NCI-H69 (cell line): ENCODE measurements at regions not wholly inside any gene's neighbourhood (a gene's known extent, or its start where the extent isn't known, plus 50 kb on each side); places are given as distances from the start of the nearest gene placed in this dataset.
"Not testable (repeated sequence)": the region's sequence is repeated elsewhere in the genome, so short reads cannot be mapped to it uniquely, and the experiment has no call there.

Experiments used
- DNase-seq: peaks from one replicate; lab custom pipeline; 2025; lab: John Stamatoyannopoulos, UW

GRCh38 chr17:18546514-18547398, 70.2 kb downstream of the LGALS9C start:
- not testable (repeated sequence) for DNase-seq

DNA sequence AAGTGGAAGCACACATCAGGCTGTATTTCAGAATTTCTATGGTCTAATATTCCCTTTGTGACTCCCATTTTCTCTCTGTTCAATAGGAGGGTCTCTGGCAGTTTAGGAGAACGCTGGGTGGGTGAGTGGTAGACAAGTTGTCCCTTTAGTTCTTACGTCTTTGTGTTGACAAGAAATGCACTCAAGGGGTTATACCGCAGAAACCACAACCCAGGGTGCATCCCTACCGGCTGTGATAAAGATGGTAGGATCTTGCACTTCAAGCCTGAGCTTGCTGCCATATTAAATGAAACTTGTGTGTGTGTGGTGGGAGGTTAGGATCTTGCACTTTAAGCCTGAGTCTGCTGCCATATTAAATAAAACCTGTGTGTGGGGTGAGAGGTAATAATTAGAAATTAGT, 80.5 kb downstream of the LGALS9C start:
- not testable (repeated sequence) for DNase-seq

GRCh38 chr17:18563381-18564098, 80.7 kb downstream of the TBC1D28 start:
- DNase-seq = peak; percentile 63

DNA sequence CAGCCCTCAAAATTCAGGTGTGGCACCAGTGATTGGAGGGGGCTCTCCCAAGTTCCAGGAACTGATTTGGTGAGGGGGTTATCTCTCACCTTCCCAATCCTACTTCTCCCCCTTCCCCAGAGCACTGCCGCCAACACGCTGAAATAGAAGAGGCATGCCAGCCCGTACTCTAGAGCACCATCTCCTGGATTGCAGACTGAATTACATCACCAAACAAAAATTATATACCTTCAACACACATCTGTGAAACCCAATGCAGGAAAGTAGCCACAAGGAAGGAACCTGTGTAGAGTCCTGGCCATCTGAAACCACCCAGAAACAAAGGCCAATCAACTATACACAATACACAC, 80.1 kb downstream of the TBC1D28 start:
- peak; percentile 69 for DNase-seq

- DNase-seq = not testable (repeated sequence)
Observed at GRCh38 chr17:18568108-18568995, 75.8 kb downstream of the TBC1D28 start.

DNA sequence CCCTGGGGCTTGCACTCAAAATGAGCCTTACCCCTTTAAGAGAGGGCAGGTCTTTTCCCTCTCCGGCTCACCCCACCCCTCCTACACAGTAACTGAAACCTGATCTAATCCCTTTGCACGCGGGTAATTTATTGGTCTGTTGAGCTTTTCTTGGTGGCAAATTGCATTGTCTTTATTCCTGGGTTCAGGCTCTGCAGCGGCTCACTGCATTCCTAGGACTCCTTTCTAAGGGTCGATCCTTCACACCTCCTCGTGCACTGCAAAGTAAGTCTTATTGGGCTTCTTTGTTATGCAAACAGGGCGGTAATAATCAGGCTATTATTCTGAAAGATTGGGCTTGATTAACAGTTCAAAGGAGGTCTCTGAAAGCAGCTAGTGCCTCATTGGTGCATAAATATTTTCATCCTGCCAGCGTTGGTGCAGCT, 74.7 kb downstream of the TBC1D28 start:
- peak; percentile 49 for DNase-seq

DNA sequence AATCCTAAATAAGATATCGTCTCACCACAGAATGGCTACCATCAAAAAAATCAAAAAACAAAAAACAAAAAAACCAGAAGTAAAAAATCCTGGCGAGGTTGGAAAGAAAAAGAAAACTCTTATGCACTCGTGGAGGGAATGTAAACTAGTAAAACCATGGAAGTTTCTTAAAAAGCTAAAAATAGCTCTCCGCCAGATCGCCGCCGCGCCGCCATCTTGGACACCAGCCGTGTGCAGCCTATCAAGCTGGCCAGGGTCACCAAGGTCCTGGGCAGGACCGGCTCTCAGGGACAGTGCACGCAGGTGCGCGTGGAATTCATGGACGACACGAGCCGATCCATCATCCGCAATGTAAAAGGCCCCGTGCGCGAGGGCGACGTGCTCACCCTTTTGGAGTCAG, 71.7 kb downstream of the TBC1D28 start:
- not testable (repeated sequence) for DNase-seq

DNA sequence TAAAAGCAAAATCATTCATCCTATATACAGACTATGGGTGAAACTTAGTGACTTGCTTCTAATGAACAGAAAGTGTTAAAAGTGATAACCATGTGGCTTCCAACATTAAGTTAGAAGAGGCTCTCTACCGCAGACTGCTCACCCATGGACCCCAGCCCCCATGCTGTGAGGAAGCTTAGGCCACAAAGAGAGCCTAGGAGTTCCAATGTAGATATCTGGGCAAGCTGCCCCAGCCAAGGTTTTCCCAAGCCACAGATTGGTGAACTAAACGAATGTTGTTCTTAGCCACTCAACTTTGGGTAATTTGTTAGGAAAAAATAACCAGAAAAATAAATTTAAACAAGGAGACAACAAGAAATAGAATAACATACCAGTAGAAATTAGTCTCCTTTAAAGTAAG, 70.1 kb downstream of the TBC1D28 start:
- DNase-seq = not testable (repeated sequence)
